ENCODE measurements at regions not wholly inside any gene's neighbourhood (a gene's known extent, or its start where the extent isn't known, plus 50 kb on each side); places are given as distances from the start of the nearest gene placed in this dataset.

GRCh38 chr11:131092469-131092868 is 176.2 kb upstream of the SNX19 start:
- H3K4ac ChIP-seq (ENCODE audit: low read depth, low read length): no peak overlapping the region
- H3K9ac ChIP-seq (ENCODE audit: extremely low read depth, insufficient read length, low read length): no peak overlapping the region
- no peak overlapping the region for H4K91ac ChIP-seq (ENCODE audit: insufficient read length, low read depth, low read length)
- no peak overlapping the region for H2BK20ac ChIP-seq (ENCODE audit: low read depth, low read length, poor library complexity, severe bottlenecking)
- no peak overlapping the region for H3K56ac ChIP-seq (ENCODE audit: insufficient read length, low read depth, low read length)
- WGBS (ENCODE audit: extremely low coverage, insufficient read length, low lambda C conversion rate): no CpG with 5 or more reads among the region's 3 CpGs
- H3K27ac Mint-ChIP-seq: no peak overlapping the region
- H3K27me3 ChIP-seq (ENCODE audit: insufficient read depth, low read length): no peaks in the 10 kb centered on the region
- H4K5ac ChIP-seq (ENCODE audit: insufficient read length, low read depth, low read length): no peak overlapping the region
- H3K23me2 ChIP-seq (ENCODE audit: insufficient read length, low read depth, low read length, poor library complexity, severe bottlenecking): no peaks in the 10 kb centered on the region
- no peak for TF ChIP-seq CTCF (conservative IDR thresholded peaks at IDR 0.05)
- H3K79me1 ChIP-seq (ENCODE audit: insufficient read depth, low read depth, low read length, poor library complexity, severe bottlenecking): no peaks in the 10 kb centered on the region
- no peaks in the 10 kb centered on the region for H3K36me3 Mint-ChIP-seq (ENCODE audit: insufficient read depth in 1 of 3, low read depth in 3 of 3)
- peaks cover 3% of the 10 kb centered on the region in 2 experiments; a peak in 4 of 5 replicates for H3K9me3 Mint-ChIP-seq
- peaks cover 3% of the 10 kb centered on the region; the same call in 1 of the 2 replicates for H3K4me1 ChIP-seq (ENCODE audit: insufficient read depth, low read length)
- H2BK120ac ChIP-seq (ENCODE audit: low read depth, low read length, poor library complexity, severe bottlenecking): no peak overlapping the region
- no peak overlapping the region for H2BK5ac ChIP-seq (ENCODE audit: insufficient read length, low read length)
- H3K27ac ChIP-seq (ENCODE audit: insufficient read length, low read depth, low read length): no peak overlapping the region
- DNase-seq: no peak
- H2AK5ac ChIP-seq (ENCODE audit: insufficient read length, low read length): no peak overlapping the region
- no peak overlapping the region for H4K8ac ChIP-seq (replicated peaks; ENCODE audit: insufficient read length, low read depth, low read length)
- H3K23ac ChIP-seq (ENCODE audit: insufficient read length, low read depth, low read length): no peak overlapping the region
- no peaks in the 10 kb centered on the region for H3K79me2 ChIP-seq (ENCODE audit: insufficient read depth, low read length)
- H3K4me2 ChIP-seq (ENCODE audit: insufficient read depth, insufficient read length, low read length): no peak overlapping the region
- H3T11ph ChIP-seq (ENCODE audit: low read length): no peak overlapping the region
- H3K27me3 Mint-ChIP-seq (ENCODE audit: low read depth): peaks cover 4% of the 10 kb centered on the region; the same call in 1 of the 2 replicates
- H4K20me1 ChIP-seq (ENCODE audit: control insufficient read depth, insufficient read depth, insufficient read length): no peaks in the 10 kb centered on the region
- no peak overlapping the region for H2BK15ac ChIP-seq (ENCODE audit: low read depth, low read length)
- no peak overlapping the region for H3K18ac ChIP-seq (ENCODE audit: insufficient read length, low read depth, low read length)
- H3K4me1 Mint-ChIP-seq: peaks cover 8 to 20% of the 10 kb centered on the region in 2 experiments; a peak in 3 of 4 replicates
- H3K9me3 ChIP-seq (ENCODE audit: control insufficient read depth, low read depth, low read length): no peaks in the 10 kb centered on the region
- no peak overlapping the region for H3K14ac ChIP-seq (ENCODE audit: insufficient read depth, low read length)
- no peak overlapping the region for H3K4me3 Mint-ChIP-seq
- H2BK12ac ChIP-seq (ENCODE audit: insufficient read length, low read depth, low read length): no peak overlapping the region
- no peak overlapping the region for H2AFZ ChIP-seq (ENCODE audit: low read length)

All from H9 (cell line).